ENCODE measurements at regions not wholly inside any gene's neighbourhood (a gene's known extent, or its start where the extent isn't known, plus 50 kb on each side); places are given as distances from the start of the nearest gene placed in this dataset.

GRCh38 chr7:14954035-14954434 lies 51.5 kb upstream of the DGKB start (continued):
- TF ChIP-seq ZNF792 (tag by site-specific recombination; IDR thresholded peaks at IDR 0.05) (no peak), ZNF112 (tag by site-specific recombination; IDR thresholded peaks at IDR 0.05) (no peak)
